Trophoblast cell (in vitro differentiated cells and primary cell): ENCODE measurements at regions not wholly inside any gene's neighbourhood (a gene's known extent, or its start where the extent isn't known, plus 50 kb on each side); places are given as distances from the start of the nearest gene placed in this dataset.

Experiments used
- DNase-seq, 2 donors: peaks; one replicate each; pipeline ENCODE4 v3.0.0-alpha.2; 2016
- H2AFZ ChIP-seq: 2 replicates; pipeline ENCODE4 v1.6.1; 2013; ENCODE audit warnings: low read length, moderate library complexity, mild to moderate bottlenecking; ENCODE audit not compliant: insufficient read depth, poor library complexity
- H2AK5ac ChIP-seq: 2 replicates; pipeline ENCODE4 v1.6.1; 2013; ENCODE audit warnings: mild to moderate bottlenecking, low read length
- H2BK120ac ChIP-seq: 2 replicates; pipeline ENCODE4 v1.6.1; 2013; ENCODE audit warnings: low read length, mild to moderate bottlenecking, moderate library complexity; ENCODE audit not compliant: insufficient read depth, poor library complexity
- H2BK12ac ChIP-seq: 2 replicates; pipeline ENCODE4 v1.6.1; 2013; ENCODE audit warnings: mild to moderate bottlenecking, low read length, moderate library complexity
- H2BK5ac ChIP-seq: 2 replicates; pipeline ENCODE4 v1.6.1; 2013; ENCODE audit warnings: low read length, low read depth, moderate library complexity, mild to moderate bottlenecking; ENCODE audit not compliant: poor library complexity
- H3K14ac ChIP-seq: 2 replicates; pipeline ENCODE4 v1.6.1; 2013; ENCODE audit warnings: mild to moderate bottlenecking, low read length
- H3K18ac ChIP-seq: 2 replicates; pipeline ENCODE4 v1.6.1; 2013; ENCODE audit warnings: mild to moderate bottlenecking, low read length
- H3K23ac ChIP-seq: 2 replicates; pipeline ENCODE4 v1.6.1; 2013; ENCODE audit warnings: low read length
- H3K27ac ChIP-seq: 2 replicates; pipeline ENCODE4 v1.5.1; 2013; ENCODE audit warnings: low read depth, mild to moderate bottlenecking, inconsistent platforms, low read length, moderate library complexity
- H3K27me3 ChIP-seq: 2 replicates; pipeline ENCODE4 v1.6.1; 2013; ENCODE audit warnings: inconsistent platforms, mild to moderate bottlenecking, low read length, moderate library complexity; ENCODE audit not compliant: insufficient read depth
- H3K36me3 ChIP-seq, 2 experiments: 1 replicate in 1 of 2; 2 replicates in 1 of 2; pipeline ENCODE4 v1.6.1; 2013; ENCODE audit warnings: low read length in 2 of 2, mild to moderate bottlenecking in 2 of 2, moderate library complexity in 1 of 2; ENCODE audit not compliant: insufficient read depth in 2 of 2, control insufficient read depth in 1 of 2
- H3K4ac ChIP-seq: 2 replicates; pipeline ENCODE4 v1.6.1; 2013; ENCODE audit warnings: low read depth, mild to moderate bottlenecking, low read length, moderate library complexity
- H3K4me1 ChIP-seq, 2 experiments: 1 replicate in 1 of 2; 2 replicates in 1 of 2; pipeline ENCODE4 v1.6.1; 2013; ENCODE audit warnings: low read length in 2 of 2, mild to moderate bottlenecking in 2 of 2, moderate library complexity in 1 of 2; ENCODE audit not compliant: insufficient read depth in 2 of 2, control insufficient read depth in 1 of 2
- H3K4me2 ChIP-seq: 2 replicates; pipeline ENCODE4 v1.6.1; 2013; ENCODE audit warnings: inconsistent platforms, mild to moderate bottlenecking, low read length, moderate library complexity
- H3K4me3 ChIP-seq: 2 replicates; pipeline ENCODE4 v1.5.1; 2013; ENCODE audit warnings: mild to moderate bottlenecking, low read depth, low read length, inconsistent platforms
- H3K79me1 ChIP-seq: one replicate; pipeline ENCODE4 v1.6.1; 2013; ENCODE audit warnings: low read length
- H3K79me2 ChIP-seq: 2 replicates; pipeline ENCODE4 v1.6.1; 2013; ENCODE audit warnings: low read length, mild to moderate bottlenecking; ENCODE audit not compliant: control insufficient read depth, insufficient read depth, poor library complexity
- H3K9ac ChIP-seq: 2 replicates; pipeline ENCODE4 v1.6.1; 2013; ENCODE audit warnings: mild to moderate bottlenecking, low read length
- H3K9me3 ChIP-seq: 2 replicates; pipeline ENCODE4 v1.6.1; 2013; ENCODE audit warnings: low read depth, mild to moderate bottlenecking, control low read depth, inconsistent platforms, low read length; ENCODE audit not compliant: insufficient read depth
- H4K12ac ChIP-seq: 2 replicates; pipeline ENCODE4 v1.6.1; 2013; ENCODE audit warnings: low read depth, mild to moderate bottlenecking, low read length, moderate library complexity
- H4K8ac ChIP-seq: 2 replicates; pipeline ENCODE4 v1.6.1; 2013; ENCODE audit warnings: low read depth, mild to moderate bottlenecking, low read length, moderate library complexity
- H4K91ac ChIP-seq: one replicate; pipeline ENCODE4 v1.6.1; 2013; ENCODE audit warnings: low read depth, mild to moderate bottlenecking, low read length, moderate library complexity
- WGBS: extraction: QIAGEN DNeasy Blood & Tissue Kit; methylation state at CpG from one replicate; pipeline ENCODE4 v1.1.7; 2013; ENCODE audit warnings: missing lambda C conversion rate; ENCODE audit not compliant: insufficient read length, insufficient coverage; ENCODE audit errors: extremely low coverage; 5-methylcytosine and 5-hydroxymethylcytosine counted together

DNA sequence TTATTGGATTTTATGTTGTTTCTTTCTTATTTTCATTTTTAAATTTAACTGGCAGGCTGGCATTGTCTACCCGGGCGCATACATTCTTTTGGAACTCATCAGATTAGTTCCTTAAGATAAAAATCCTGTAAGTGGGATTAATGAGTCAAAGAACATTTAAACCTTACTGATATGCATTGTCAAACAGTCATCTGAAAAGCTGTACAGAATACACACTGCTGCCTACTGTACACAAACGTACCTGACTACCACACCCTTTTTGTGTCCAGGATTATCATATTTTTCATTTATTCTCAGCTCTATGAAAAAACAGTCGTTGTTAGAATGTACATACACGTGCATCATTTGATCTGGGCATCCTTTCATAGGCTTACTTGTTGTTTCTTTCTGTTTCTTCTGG is 358.3 kb downstream of the EFNB2 start:
- no peak for DNase-seq
- Histone ChIP-seq H3K36me3 (no peaks in the 10 kb centered on the region), H4K8ac (no peak overlapping the region), H3K4me3 (no peak overlapping the region), H2BK12ac (no peak overlapping the region), H3K27me3 (no peaks in the 10 kb centered on the region), H3K4me2 (no peak overlapping the region), H2AFZ (no peak overlapping the region), H3K4ac (no peak overlapping the region), H3K18ac (no peak overlapping the region), H4K12ac (no peak overlapping the region), H3K79me1 (no peaks in the 10 kb centered on the region), H3K23ac (no peak overlapping the region), H4K91ac (no peak overlapping the region), H3K14ac (no peak overlapping the region), H3K79me2 (no peaks in the 10 kb centered on the region), H3K27ac (no peak overlapping the region), H2BK120ac (no peak overlapping the region), H3K4me1 (peaks cover 0 to 2% of the 10 kb centered on the region in 2 experiments), H2BK5ac (no peak overlapping the region), H2AK5ac (no peak overlapping the region), H3K9me3 (peaks cover 2% of the 10 kb centered on the region), H3K9ac (no peak overlapping the region)
- no CpG with 5 or more reads among the region's 5 CpGs for WGBS

DNA sequence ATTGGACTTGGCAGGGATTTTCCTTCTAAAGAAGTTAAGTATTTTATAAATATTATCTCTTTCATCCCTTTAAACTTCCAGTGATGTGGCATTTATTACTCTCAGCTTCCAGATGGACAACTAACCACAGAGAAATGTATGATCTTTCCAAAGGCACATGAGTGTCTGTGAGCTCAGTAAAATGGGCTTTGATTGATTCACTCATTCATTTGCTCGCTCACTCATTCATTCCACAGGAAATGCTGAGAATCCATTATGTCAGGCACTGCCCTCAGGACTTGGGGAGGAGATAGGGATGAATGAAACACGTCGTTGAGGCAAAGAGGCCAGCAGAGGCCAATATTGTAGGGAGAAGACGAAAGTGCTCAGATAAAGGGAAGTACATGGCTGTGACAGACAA is 359.3 kb downstream of the EFNB2 start:
- Histone ChIP-seq H3K4me1 (peaks cover 0 to 2% of the 10 kb centered on the region in 2 experiments), H3K9ac (no peak overlapping the region), H3K9me3 (peaks cover 2% of the 10 kb centered on the region), H4K91ac (no peak overlapping the region), H3K27me3 (no peaks in the 10 kb centered on the region), H3K14ac (no peak overlapping the region), H3K36me3 (no peaks in the 10 kb centered on the region), H3K23ac (no peak overlapping the region), H2AFZ (peak overlapping the region; percentile 35), H2BK12ac (no peak overlapping the region), H4K8ac (no peak overlapping the region), H2AK5ac (no peak overlapping the region), H3K18ac (no peak overlapping the region), H3K79me1 (no peaks in the 10 kb centered on the region), H3K4me3 (no peak overlapping the region), H3K4ac (no peak overlapping the region), H3K27ac (no peak overlapping the region), H3K4me2 (no peak overlapping the region), H2BK5ac (no peak overlapping the region), H3K79me2 (no peaks in the 10 kb centered on the region), H4K12ac (no peak overlapping the region), H2BK120ac (no peak overlapping the region)
- no peak for DNase-seq
- no CpG with 5 or more reads among the region's 4 CpGs for WGBS

DNA sequence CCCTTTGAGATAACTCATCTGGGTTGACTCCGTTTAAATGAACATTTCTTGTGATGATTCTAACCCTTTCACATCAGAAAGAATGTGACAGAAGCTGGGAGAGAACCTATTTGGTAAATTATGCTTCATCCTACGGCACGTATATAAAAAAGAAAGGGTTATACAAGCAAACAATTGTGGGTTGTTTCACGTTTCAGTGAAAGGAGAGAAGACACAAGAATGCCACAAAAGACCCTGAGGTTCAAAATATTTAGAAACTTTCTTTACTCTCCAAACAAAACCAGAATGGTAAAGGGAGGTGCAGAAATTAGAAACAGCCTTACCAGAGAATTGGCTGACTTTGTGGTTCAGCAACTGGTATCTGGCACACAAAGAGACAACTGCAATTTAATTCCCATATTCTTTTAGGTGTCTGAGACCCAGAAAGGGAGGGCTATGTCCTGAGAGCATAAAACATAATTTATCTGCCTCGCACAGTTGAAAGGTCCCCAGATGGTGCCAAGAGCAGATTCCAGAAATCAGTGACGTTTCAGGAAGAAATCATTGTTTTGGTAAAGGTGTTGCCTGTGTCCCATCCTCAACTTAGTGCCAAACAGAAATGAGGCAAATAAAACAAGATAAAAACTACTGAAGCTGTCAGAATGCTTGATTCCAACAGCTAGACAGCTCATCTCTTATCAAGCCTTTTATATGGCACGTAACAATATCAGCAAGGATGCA is 361.4 kb downstream of the EFNB2 start:
- Histone ChIP-seq H3K27me3 (no peaks in the 10 kb centered on the region), H2BK12ac (no peak overlapping the region), H2BK5ac (no peak overlapping the region), H3K36me3 (no peaks in the 10 kb centered on the region), H3K9me3 (no peaks in the 10 kb centered on the region), H4K91ac (no peak overlapping the region), H4K8ac (no peak overlapping the region), H3K18ac (no peak overlapping the region), H2BK120ac (no peak overlapping the region), H3K27ac (no peak overlapping the region), H3K23ac (no peak overlapping the region), H3K4me3 (no peak overlapping the region), H4K12ac (no peak overlapping the region), H3K4me2 (no peak overlapping the region), H3K4ac (no peak overlapping the region), H2AFZ (no peak overlapping the region), H3K79me1 (no peaks in the 10 kb centered on the region), H2AK5ac (no peak overlapping the region), H3K14ac (no peak overlapping the region), H3K9ac (no peak overlapping the region), H3K4me1 (peaks cover 0 to 2% of the 10 kb centered on the region in 2 experiments), H3K79me2 (no peaks in the 10 kb centered on the region)
- no CpG with 5 or more reads among the region's 7 CpGs for WGBS
- no peak for DNase-seq

DNA sequence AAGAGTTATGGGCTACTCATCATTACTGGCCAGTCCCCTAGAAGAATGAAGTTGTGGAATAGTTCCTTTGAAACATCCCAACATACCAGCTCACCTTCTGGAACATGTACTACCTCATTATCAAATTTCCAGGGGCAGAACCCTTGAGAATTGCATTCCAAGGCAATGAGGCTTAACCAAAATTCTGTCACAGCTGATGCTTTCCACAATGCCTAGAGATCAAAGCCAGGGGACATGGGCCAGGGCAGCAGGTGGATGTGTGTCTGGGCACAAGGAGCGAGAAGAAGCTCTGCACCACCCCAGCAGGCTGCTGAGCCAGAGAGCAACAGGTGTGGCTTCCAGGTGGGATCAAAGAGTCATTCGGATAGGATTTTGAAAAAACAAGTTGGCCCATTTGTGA is 362.1 kb downstream of the EFNB2 start:
- Histone ChIP-seq H4K8ac (no peak overlapping the region), H3K9ac (no peak overlapping the region), H3K79me1 (no peaks in the 10 kb centered on the region), H2BK12ac (no peak overlapping the region), H3K4ac (no peak overlapping the region), H4K91ac (no peak overlapping the region), H3K27ac (no peak overlapping the region), H3K14ac (no peak overlapping the region), H3K4me3 (no peak overlapping the region), H3K79me2 (no peaks in the 10 kb centered on the region), H3K4me1 (peaks cover 0 to 2% of the 10 kb centered on the region in 2 experiments), H4K12ac (no peak overlapping the region), H2AK5ac (no peak overlapping the region), H3K4me2 (no peak overlapping the region), H3K36me3 (no peaks in the 10 kb centered on the region), H2BK120ac (no peak overlapping the region), H3K27me3 (no peaks in the 10 kb centered on the region), H3K18ac (no peak overlapping the region), H2AFZ (no peak overlapping the region), H3K23ac (no peak overlapping the region), H2BK5ac (no peak overlapping the region), H3K9me3 (no peaks in the 10 kb centered on the region)
- WGBS: no CpG with 5 or more reads among the region's 2 CpGs
- DNase-seq: no peak
